NCI-H2171 treated with DMSO at 0.1 percent for 48 hours (cell line): ENCODE measurements at regions not wholly inside any gene's neighbourhood (a gene's known extent, or its start where the extent isn't known, plus 50 kb on each side); places are given as distances from the start of the nearest gene placed in this dataset.

Experiments used
- DNase-seq: peaks from one replicate; lab custom pipeline; 2025; lab: John Stamatoyannopoulos, UW

DNA sequence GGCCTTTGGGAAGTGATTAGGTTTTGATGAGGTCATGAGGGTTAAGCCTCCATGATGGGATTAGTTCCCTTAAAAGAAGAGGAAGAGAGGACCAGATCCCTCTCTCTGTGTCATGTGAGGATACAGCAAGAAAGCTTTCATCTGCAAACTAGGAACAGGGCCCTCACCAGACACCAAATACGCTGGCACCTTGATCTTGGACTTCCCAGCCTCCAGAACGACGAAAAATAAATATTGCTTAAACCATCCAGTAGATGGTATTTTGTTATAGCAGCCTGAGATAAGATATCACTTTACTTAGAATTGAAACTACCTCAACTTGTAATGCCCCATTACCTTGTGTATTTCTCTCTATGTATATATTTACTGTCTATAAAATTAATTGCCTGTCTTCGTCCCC lies 65.4 kb upstream of the NNAT start:
- DNase-seq: no peak

DNA sequence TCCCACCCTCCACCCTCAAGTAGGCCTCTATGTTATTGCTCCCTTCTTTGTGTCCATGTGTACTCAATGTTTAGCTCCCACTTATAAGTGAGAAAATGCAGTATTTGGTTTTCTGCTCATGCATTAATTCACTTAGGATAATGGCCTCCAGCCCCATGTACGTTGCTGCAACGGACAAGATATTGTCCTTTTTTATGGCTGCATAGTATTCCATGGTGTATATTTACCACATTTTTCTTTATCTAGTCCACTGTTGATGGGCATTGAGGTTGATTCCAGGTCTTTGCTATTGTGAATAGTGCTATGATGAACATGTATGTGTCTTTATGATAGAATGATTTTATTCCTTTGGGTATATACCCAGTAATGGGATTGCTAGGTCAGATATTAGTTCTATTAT lies 64.1 kb upstream of the NNAT start:
- DNase-seq: no peak

DNA sequence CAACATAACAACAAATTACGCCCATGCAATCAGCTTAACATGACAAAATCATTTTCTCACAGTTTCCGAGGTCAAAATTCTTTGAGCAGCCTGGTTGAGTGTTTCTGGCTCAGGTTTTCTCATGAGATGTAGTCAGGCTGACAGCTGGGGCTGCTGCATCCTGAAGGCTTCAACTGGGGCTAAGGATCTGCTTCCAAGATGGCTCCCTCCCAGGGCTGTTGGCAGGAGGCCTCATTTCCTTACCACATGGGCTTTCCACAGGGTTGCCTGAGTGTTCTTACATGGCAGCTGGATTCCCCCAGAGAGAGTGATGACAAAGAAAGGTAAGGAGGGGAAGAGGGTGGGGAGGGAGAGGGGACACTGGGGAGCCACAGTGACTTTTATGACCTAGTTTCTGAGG lies 63.1 kb upstream of the NNAT start:
- peak; percentile 41 for DNase-seq

DNA sequence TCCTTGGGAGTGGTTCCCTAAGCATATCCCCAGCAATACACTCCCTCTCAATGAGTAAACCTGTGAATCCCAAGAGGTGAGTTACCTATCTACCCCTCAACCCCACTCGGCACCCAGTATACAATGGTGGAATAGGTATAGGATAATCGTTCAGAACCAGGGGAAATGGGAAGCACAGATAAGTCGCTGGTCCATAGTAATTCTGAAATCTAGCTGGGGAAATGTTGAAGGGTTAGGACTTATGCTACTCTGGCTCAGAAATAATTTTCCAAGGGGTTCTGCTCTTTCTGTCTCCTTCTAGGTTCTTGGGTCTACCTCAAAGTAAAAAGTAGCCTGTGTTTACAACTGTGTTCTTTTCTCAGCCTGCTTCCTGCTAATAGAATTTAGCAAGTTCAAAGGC lies 62.3 kb upstream of the NNAT start:
- no peak for DNase-seq

DNA sequence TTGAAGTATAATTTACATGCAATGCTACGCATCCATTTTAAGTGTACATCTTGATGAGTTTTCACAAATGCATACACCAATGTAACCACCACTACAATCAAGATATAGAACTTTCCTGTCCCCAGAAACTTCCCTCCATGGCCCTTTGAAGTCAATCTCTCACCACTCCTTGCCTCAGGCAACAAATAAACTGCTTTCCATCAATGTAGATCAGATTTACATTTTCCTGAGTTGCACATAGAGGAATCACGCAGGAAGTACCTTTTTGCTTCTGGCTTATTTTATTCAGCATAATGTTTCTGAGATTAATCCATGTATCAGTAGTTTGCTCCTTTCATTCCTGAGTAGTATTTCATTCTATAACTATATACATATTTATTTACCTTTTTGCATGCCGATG lies 59.6 kb upstream of the NNAT start:
- DNase-seq: no peak

DNA sequence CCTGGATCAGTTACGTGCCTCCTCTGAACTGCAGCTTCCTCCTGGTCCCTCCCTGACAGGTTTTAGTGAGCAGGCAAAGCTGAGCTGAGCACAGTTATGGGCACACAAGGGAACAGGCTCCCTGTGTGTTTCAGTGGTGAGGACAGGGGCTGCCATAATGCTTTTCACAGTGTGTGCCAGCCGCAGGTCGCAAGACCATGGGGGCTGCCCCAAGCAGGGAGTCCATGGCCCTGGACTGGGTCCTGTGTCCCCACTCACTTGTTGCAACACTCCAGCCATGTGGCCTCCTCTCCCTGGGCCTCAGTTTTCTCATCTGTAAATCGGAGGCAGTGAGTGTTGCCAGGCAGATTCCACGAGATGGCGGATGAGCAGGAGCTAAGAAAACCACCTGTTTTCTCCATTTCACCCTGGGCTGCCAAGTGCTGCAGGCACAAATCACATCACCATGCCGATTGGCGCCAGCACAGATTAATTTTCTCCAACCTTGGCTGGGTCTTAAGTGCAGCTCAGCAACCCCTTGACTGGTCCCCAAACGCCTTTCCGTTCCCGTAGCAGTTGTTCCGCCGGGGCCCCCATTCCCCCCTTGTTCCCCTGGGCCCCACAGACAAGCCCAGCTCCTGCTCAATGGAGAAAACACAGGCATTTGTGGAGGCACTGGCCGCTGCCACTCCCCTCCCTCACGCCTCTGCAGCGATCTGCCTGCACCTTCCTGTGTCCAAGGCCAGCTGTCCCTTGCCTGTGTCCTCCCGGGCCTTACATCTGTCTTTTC lies 57.1 kb upstream of the NNAT start:
- peak; percentile 11 for DNase-seq

DNA sequence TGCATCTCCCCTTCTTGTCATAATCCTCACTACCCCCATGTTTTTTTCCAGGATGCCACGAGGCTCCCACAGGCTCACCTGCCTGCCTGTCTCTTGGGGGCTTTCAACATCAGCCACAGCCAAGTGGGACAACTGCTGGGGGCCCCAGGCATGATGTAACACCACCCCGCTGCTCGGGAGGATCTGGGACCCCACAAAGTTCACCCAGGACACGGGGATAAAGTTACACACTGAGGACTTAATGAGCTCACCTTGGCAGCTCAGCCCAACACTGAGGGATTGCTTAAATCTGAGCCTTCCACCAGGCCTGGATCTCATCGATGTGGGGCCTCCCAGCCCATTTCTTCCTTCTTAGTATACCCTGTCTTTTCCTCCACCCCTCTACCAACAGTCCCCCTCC lies 56.4 kb upstream of the NNAT start:
- DNase-seq: no peak
